ENCODE measurements at regions not wholly inside any gene's neighbourhood (a gene's known extent, or its start where the extent isn't known, plus 50 kb on each side); places are given as distances from the start of the nearest gene placed in this dataset.
"Not testable (repeated sequence)": the region's sequence is repeated elsewhere in the genome, so short reads cannot be mapped to it uniquely, and the experiment has no call there.

DNA sequence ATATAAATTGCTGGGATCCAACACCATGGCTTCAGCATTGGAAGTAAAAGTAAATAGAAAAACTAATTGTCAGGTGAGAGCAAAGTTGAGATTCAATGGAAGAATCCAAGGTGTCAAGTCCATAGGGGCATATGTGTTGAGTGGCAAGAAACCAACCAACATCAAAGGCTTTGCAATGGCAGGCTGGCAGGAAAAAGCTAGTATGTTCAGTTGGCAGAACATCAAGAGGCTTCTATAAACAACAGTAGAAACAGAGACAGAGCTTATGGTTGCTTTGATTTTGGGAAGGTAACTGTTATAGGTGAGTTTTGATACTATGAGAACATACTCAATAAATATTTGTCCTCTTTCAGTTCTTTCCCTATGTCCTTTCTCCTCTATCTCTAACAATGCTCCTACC, 553.7 kb upstream of the MDGA2 start:
- no peak for DNase-seq

DNA sequence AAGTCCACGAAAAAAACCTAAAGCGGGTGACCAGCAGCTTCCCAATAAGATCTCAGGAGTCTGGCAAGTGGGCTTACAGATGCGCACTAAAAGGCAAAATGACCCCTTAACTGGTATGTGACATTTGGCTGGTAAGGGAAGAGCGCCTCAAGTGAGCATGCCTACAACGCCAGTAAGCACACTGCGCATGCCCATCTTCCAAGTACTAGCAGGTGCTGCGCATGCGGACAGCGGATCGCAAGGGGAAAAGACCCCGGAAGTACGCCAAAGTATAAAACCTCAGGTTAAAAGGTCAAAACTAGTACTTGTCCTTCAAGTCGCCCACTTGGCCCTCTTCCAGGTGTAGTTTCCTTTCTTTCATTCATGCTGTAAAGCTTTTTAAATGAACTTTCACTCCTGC, 518.5 kb upstream of the MDGA2 start:
- DNase-seq = no peak

DNA sequence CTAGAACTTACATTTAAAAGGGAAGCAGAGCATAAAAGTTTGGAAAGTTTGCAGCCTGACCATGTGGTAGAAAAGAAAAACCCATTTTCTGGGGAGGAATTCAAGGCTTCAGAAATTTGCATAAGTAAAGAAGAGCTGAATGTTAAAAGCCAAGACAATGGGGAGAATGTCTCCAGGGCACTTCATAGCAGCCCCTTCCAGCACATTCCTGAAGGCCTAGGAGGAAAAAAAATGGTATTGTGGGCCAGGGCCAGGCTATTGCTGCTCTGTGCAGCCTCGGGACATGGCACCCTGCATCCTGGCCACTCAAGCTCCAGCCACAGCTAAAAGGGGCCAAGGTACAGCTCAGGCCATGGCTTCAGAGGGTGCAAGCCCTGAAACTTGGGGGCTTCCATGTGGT, 474.2 kb upstream of the MDGA2 start:
- DNase-seq = not testable (repeated sequence)

DNA sequence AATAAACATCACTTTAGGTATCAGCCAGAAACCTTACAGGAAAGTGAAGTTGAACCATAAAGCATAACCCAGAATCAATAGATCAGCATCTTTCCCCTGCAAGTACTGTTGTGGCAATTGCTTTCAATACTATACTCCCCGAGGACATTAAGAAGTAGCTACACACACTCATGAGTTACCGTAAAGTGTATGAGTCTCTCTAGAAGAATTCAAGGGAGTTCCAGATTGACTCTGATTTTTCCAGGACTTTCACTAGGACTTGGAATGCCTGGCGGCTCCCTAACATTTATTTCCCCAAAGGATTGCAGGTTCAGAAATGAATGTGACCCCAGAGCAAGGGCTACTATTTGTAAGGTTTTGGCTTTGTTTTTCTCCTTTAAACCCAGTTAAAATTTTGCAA, 465.4 kb upstream of the MDGA2 start:
- DNase-seq = no peak

DNA sequence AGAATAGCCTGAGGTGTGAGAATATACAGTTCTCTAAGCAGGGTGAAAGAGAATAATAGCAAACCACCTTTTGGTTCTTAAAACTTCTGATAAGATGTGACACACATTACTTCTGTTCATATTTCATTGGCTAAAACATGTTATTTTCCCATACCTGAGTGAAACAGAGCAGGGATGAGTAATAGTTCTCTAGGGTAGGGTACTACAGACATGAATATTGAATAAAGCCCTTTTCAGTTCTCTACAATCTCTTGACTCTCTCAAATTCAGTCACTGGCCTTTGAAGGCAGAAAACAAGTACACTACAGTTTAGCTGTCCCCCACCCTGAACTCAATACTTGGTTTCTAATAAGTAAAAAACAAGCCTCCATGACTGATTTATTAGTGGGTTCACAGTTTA, 454.1 kb upstream of the MDGA2 start:
- no peak for DNase-seq

DNA sequence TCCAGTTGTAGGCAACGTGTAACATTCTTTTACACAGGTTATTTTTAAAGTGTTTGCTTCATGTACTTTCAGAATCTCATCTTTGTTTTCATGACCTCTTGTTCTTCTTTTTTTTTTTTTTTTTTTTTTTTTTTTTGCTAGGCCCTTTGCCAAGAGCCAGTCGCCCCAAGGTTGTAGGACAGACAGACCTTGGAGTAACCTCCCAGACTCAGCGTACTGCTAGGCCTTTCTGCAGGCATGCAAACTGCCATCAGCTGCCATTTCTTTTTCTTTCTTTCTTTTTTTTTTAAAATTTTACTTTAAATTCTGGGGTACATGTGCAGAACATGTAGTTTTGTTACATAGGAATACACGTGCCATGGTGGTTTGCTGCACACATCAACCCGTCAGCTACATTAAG, 452.3 kb upstream of the MDGA2 start:
- DNase-seq = no peak

DNA sequence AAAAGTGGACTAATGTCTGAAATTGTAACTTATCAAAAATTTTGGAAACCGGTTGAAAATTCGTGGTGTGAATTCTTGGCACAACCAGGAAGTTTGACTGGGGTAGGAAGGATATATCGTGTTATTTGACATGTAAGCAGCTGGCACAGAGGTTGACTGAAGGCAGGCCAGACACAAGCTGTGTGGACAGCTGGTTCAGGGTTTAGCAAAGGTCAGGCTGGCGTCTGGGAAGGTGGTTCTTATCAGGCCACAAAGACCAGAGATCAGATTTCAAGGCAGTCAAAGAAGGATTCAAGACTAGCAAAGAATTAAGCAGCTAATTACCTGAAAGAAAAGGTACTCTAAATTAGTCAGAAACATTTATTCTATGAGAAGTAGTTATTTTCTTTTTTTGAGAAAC, 450.2 kb upstream of the MDGA2 start:
- no peak for DNase-seq

DNA sequence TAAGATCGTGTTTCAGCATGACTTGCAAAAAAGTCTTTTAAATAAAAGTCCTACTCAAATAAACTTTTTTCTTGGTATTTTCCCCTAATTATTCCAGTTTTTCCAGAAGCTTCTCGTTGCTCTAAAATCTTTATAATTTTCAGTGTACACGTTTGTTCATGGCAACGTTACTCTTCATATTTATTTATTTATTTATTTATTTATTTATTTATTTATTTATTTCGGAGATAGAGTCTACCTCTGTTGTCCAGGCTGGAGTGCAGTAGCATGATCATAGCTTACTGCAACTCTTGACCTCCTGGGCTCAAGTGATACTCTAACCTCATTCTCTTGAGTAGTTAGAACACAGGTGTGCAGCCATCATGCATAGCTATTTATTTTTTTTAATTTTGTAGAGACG, 438.3 kb upstream of the MDGA2 start:
- DNase-seq = no peak

DNA sequence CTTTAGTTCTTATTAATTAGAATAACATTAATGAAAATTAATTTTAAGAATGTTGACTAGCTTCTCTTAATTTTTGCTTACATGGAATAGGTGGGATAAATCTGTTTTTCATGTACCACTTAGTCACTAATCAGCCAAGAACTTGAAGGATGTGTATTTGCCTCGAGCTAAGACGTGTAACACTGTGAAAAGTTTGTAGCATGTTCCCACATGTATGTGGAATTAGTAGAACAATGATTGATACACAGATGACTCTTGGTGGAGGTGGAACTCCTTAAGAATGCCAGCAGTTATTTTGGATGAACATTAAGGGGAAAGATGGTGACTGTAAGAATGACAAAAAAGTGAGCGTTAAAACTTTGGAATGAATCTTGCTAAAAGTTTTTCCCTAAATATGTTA, 435.7 kb upstream of the MDGA2 start:
- DNase-seq = no peak

DNA sequence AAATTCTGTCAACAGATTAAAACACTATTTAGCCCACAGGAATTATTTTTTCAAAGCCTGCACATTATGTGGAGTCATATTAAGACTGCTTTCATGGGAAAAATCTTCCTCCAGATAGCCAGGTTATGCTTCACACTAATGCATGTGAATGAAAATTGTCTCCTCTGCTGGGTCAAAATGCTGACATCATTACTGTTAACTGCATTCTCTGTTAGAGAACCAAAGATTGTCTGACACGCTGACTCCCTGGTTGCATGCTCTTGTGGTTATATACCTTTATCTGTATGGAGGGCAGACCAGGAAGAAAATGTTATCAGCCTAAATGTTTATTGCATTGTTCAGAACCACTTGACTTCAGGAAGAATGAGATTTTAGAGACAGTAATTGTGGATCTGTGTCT, 432.2 kb upstream of the MDGA2 start:
- no peak for DNase-seq

DNA sequence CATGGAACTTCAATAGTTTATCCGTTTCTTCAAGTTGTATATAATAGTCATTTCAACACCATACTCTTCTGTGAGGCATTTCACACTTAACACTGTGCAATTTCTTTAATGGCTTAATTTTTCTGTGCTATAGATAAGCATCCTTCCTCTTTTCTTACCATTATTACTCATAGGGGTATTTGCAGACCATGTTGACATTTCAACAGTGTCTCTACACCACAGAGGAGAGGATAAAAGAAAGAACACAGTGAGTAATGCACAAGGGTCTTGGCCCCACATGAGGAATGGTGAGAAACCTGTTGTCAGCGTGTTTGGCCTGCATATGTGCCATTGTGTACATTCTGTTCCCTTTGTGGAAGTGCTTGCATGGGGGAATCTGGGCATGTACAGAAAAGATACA, 421.5 kb upstream of the MDGA2 start:
- no peak for DNase-seq

DNA sequence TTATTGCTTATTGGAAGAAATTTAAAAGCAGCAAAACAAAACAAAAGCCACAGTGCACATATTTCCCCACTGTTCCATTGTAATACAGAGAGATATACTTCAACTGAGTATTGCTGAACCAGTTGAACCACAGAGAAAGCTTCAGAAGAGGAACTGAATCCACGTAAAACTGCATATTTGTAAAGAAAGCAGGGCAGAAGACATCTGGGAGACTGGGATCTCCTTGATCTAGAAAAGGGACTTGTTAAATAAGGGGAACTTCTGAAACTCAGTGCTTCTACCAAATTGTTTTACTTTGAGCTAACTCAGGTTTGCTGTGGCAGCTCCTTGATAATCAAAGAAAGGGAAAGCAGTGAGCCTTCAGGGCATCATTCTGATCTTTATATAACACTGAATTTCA, 411.1 kb upstream of the MDGA2 start:
- no peak for DNase-seq

DNA sequence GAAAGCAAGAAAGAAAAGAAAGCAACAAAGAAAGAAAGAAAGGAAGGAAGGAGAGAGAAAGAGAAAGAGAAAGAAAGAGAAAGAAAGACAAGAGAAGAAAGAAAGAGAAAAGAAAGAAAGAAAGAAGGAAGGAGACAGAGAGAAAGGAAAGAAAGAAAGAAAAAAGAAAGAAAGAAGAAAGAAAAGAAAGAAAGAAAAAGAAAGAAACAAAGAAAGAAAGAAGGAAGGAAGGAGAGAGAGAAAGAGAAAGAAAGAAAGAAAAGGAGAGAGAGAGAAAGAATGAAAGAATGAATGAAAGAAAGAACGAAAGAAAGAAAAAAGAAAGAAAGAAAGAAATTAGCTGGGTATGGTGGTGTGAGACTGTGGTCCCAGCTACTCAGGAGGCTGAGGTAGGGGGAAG, 400.1 kb upstream of the MDGA2 start:
- no peak for DNase-seq

DNA sequence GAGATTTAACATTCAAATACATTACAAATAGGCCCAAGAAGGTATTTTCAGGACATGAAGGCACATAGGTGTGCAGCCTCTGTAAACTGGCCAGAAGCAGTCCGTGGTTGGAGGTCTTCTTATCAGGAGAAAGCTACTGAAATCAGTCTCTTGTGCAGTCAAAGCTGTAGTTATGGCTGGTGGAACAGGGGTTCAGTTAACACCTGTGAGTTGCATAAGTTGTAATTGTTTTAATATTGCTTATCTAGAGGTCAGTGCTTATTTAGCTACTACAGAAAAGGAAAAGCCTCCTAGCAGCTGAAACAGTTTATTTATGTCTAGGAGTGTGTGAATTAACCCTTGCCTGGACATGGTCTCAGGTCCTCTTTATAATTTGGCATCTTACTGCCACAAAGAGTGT, 377.6 kb upstream of the MDGA2 start:
- DNase-seq = no peak

DNA sequence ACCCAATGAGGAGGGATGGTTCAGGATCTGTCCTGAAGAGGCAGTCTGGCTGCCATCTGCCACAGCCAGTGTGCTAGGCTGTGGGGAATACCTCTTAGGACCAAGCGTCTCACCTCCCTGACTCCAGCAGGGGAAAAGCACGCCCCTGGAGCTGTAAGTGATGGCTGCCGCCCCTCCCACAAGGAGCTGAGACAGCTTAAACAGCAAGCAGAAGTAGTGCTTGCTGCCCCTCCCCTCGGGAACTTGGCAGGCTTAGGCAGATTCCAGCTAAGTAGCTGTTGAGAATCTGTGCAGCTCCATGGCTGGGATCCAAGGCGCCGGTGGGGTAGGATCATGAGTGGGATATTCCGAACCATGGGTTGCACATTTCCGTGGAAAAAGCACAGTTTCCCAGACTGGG, 360.4 kb upstream of the MDGA2 start:
- DNase-seq = no peak

DNA sequence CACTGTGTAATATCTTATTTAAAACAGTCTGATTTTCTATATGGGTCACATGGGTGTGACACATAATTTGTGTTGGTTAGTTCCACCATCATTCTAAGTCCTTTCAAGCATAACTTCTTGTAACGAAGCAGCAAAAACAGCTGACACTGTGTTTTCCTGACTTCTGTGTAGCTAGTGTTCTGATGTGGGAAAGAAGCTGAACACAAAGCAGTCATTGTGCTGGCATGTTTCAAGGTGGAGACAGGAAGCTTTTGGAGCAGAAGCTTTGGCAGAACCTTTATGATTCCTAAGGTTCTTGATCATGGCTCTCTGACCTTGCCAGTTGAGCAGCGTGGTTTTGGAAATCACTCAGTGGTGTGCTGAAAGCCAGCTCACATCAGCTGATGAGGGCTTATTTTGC, 351.7 kb upstream of the MDGA2 start:
- DNase-seq = no peak

DNA sequence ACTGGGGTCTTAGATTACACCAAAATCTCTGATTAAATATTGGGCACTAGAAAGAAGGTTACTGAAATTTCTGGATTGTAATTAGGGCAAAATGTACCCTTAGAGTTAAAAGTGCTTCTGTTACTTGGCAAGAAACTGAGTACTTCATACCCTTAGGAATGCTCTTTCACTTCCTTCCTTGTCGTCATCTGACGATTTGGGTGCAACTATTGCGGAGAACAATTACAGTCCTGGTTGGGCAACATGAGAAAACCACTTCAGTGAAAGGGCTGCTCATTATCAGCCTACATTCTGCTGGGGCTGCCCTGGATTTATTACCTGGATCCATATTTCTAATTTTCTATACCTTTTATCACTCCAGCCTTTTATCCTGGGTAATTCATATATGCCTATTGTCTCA, 348.5 kb upstream of the MDGA2 start:
- DNase-seq = no peak

DNA sequence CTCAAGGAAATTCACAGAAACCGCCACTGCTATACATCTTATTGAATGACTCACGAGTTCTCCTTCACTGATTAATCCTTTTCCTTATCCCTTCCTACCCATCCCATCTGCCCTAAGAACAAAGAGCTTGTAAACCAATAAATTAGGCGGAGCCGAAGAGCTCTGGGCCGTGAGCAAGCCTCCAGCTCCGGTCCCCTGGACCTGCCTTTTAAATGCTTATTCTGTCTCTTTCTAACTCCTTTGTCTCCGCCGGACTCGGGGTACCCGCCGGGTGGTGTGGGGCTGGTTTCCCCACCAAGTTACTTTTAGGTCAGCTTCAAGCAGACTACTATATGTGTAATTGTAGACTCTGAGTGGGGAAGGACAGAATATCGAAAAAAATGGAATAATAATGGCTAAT, 336.1 kb upstream of the MDGA2 start:
- not testable (repeated sequence) for DNase-seq

DNA sequence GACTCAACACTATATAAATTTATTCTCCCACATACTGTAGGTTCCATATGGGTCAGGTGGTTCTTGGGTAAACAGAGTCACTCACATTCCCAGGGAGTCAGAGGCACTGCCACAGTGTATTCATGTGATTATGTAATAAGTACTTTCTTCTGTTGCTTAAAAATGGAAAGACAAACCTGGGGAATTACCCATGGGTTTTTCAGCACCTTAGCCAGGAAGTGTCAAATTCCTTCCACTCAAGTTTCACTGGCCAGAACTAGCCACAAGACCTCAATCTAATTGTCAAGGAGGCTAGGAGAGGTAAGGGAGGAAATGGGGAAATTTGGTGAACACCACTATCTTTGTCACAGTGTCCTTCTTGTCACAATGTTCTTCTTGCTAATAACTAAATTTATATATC, 333.2 kb upstream of the MDGA2 start:
- no peak for DNase-seq

DNA sequence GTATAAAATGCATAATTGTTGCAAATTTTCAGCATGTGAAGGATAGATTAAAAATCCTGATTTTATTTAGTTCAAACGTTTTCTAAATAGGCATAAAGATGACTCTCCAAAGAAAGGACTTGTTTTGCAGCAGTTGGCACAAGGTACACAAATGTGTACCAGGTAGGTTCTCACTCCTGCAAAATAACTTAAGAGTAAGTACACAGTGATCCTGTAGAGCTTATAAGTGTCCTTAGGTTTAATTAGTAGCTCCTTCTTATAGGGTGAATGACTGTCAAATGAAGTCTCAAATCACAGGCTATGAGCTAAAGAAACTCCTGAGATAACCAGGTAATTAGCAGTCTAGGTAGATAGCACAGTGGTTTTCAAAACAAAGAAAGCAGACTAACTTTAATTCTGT, 330.6 kb upstream of the MDGA2 start:
- no peak for DNase-seq

DNA sequence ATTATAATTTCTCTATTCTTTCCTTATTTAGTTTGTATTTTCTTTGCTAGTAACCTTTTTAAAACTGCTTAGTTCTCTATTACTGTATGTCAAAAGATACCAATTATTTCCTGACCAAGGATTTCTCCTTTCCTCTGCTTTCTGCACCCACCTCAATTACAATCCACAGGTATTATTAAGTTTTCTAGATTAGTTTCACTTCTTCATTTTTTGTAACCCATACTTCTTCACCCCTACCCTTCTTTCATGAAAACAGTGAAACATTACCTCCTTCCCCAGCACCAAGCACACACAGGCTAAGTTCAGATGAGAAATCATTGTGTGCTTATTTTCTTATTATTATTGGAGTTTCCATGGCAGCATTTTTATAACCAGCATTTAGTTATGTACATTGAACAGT, 318.5 kb upstream of the MDGA2 start:
- no peak for DNase-seq

DNA sequence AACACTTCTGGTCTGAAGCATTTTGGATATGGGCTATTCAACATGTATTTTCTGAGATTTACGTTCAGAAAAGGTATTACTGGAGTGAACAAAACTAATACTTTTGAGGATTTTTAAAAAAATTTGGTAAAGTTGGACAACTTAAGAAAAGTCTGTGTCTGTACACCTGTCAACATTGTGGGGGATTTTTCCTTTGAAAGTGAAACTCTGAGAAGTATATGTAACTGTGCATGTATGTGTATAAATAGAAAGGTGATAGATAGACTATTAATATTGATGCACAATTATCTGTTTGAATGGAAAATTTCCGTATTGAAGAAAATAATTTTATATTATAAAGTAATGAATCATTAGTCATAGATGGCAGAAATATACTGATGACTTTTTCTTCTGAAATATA, 312.8 kb upstream of the MDGA2 start:
- no peak for DNase-seq

DNA sequence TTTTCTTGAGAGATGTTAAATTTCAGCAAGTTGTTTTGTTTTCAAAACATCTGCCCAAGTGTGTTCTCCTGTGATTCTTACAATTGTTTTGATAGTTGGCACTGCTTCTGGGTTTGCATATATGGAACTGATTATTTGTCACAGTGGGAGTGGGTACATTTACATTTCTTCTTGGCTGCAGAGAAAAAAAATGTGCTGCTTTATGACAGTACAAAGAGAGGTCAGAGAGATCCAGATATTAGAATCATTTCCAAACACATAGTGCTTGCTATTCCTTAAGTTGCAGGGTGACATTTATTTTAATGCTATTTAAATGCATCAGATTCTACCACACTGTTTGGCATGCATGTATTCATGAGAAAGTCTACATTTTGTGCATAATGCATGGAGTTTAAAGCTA, 303.5 kb upstream of the MDGA2 start:
- DNase-seq = no peak

DNA sequence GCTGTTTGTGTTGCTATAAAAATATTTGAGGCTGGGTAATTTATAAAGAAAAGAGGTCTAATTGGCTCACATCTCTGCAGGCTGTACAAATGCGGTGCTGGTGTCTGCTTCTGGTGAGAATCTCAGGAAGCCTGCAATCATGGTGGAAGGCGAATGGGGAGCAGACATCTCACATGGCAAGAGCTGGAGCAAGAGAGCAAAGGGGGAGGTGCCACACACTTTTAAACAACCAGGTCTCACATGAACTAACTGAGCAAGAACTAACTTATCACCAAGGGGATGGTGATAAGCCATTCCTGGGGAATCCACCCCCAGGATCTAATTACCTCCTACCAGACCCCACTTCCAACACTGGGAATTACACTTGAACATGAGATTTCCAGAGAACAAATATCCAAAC, 300.7 kb upstream of the MDGA2 start:
- no peak for DNase-seq

DNA sequence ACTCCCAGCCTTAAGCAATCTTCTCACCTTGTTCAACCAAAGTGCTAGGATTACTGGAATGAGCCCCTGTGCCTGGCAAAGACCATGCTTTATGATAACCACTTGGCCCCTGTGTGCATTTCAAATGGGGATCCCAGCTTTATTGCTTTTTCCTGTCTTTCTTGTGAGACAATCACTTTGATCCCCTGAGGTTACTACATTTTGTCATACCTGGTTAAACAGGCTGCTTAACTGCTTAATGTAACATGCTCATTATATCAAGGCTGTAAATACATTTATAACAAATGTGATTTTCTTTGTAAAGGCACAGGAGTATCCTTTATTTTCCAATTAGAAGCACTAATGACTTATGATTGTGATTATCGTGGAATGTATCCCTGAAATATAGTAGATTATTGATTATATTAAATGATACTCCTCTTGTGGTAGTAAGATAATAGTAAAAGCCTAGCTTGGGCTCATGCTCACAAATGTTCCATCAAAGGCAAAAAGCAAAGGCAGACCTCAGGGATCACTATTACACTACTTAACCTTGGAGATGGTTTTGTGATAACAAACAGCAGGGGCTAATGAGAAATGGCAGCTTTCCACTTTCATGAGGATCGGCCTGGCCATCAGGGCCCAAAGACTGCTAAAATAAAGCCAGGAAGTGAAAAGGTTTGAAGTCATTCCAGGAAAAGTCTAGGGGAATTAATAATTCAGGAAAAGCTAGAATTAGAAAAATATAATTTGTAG, 290.8 kb upstream of the MDGA2 start:
- no peak for DNase-seq

DNA sequence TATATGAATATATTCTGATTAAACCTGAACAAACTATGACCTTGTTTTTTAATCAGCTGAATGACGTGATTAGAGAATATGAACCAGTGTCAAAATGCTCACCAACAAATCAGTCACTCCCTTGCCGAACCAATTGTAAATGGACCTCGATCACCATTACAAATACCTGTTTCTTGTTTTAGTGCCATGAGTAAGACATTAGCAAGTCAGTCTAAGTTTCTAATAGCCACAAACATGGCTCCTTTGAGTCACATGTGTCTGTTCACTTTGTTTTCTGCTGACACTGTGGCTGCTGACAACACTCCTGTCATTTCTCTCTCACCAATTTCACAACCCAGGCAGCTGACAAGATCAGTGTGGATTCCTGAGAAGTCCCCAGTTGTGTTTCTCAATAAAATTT, 286.2 kb upstream of the MDGA2 start:
- DNase-seq = no peak

Measured in central memory CD4-positive, alpha-beta T cell (primary cell).